ENCODE measurements at regions not wholly inside any gene's neighbourhood (a gene's known extent, or its start where the extent isn't known, plus 50 kb on each side); places are given as distances from the start of the nearest gene placed in this dataset.
"Not testable (repeated sequence)": the region's sequence is repeated elsewhere in the genome, so short reads cannot be mapped to it uniquely, and the experiment has no call there.

DNA sequence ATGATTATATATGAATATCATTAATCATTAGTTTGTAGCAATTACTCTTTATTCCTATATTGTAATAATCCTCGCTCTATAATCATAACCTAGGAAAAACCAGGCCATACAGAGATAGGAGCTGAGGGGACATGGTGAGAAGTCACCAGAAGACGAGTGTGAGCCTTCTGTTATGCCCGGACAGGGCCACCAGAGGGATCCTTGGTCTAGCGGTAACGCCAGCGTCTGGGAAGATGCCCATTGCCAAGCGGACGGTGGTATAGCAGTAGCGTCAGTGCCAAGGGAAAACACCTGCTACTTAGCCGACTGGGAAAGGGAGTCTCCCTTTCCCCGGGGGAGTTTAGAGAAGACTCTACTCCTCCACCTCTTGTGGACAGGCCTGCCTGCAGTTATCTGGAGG, 1347.6 kb downstream of the GATA3 start:
- CTCF ChIA-PET, POLR2A ChIA-PET: not testable (repeated sequence)

- CTCF ChIA-PET: interaction anchor here (0.6 kb wide), 1 partner anchor 240 kb away, joined by 3 read pairs; no protein-coding TSS in a partner anchor
- POLR2A ChIA-PET: not testable (repeated sequence)
Observed at GRCh38 chr10:9402507-9403195, 1348.2 kb downstream of the GATA3 start.

GRCh38 chr10:9407201-9407600, 1352.7 kb downstream of the GATA3 start:
- CTCF ChIA-PET, POLR2A ChIA-PET: not testable (repeated sequence)

GRCh38 chr10:9416331-9416730, 1361.8 kb downstream of the GATA3 start:
- ChIA-PET CTCF (no interaction called here), POLR2A (no interaction called here)

DNA sequence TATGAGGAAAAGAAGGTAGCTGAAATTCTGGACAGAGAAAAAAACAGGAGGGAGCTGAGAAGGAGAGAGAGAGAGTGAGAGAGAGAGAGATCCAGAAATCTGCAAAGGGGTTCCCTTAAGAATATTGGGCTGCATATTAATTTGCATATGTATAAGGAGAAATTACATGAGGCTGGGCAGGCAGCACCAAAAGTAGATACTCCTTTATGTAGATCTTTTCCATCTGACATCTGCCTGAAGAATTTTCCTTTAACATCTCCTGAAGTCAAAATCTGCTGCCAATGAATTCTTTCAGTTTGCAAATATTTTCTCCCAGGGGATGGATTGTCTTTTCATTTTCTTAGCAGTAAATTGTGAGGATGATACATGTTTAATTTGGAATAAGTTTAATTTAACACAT, 1365.3 kb downstream of the GATA3 start:
- POLR2A ChIA-PET: no interaction called here
- CTCF ChIA-PET: no interaction called here

GRCh38 chr10:9427209-9427608, 1372.7 kb downstream of the GATA3 start:
- CTCF ChIA-PET: no interaction called here
- POLR2A ChIA-PET: no interaction called here

- ChIA-PET CTCF (no interaction called here), POLR2A (no interaction called here)
Observed at GRCh38 chr10:9437131-9437530, 1382.6 kb downstream of the GATA3 start.

- ChIA-PET POLR2A (no interaction called here), CTCF (no interaction called here)
Observed at GRCh38 chr10:9443758-9444157, 1389.3 kb downstream of the GATA3 start.

DNA sequence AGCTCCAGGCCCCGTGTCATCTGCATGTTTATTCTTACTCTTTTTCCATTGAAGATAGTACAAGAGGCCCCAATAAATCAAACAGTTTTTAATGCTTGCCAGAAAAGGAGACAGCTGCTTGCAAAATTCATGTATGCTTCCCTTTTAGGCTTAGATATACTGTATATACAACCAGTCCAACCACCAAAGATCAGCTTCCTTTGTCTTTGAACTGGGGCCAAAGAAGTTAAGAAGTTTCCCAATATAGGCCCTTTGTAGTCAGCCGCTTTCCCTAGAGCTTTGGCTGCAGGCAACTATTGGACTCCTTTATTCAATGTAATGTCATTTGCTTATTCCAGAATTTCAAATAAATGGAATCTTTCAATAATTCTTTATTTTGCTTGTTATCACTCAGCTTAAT, 1395.0 kb downstream of the GATA3 start:
- POLR2A ChIA-PET: no interaction called here
- CTCF ChIA-PET: interaction anchor here (0.5 kb wide), 1 partner anchor 9 kb away, joined by 4 read pairs; no protein-coding TSS in a partner anchor

- ChIA-PET POLR2A (no interaction called here), CTCF (no interaction called here)
Observed at GRCh38 chr10:9450801-9451200, 1396.3 kb downstream of the GATA3 start.

DNA sequence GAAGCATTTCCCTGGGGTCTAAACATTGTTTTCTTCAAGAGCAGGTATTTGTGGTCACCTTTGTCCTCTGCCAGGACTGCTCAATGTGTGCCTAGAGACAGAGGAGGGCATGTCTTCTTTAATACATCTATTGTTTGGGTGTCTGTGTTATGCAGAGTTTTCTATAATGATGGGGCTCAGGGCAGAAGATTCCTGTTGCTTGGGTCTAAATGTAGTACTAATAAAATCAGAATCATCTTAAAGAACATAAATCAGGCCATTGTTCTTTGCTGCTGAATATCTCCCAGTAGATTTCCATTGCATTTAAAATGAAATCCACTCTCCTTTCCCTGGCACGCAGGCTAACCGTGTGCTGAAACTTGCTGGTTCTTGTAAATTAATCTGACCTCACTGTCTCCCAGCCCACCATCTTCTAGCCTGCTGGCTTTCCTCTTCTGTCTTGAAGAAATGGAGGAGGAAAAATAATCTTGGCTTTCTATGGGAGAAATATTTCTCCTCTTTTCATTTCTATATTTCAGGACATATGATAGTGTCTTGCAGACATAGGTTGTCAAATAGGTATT, 1396.8 kb downstream of the GATA3 start:
- CTCF ChIA-PET: no interaction called here
- POLR2A ChIA-PET: no interaction called here

- POLR2A ChIA-PET: no interaction called here
- CTCF ChIA-PET: no interaction called here
Observed at GRCh38 chr10:9452056-9452455, 1397.6 kb downstream of the GATA3 start.

GRCh38 chr10:9453871-9454270, 1399.4 kb downstream of the GATA3 start:
- CTCF ChIA-PET, POLR2A ChIA-PET: not testable (repeated sequence)

DNA sequence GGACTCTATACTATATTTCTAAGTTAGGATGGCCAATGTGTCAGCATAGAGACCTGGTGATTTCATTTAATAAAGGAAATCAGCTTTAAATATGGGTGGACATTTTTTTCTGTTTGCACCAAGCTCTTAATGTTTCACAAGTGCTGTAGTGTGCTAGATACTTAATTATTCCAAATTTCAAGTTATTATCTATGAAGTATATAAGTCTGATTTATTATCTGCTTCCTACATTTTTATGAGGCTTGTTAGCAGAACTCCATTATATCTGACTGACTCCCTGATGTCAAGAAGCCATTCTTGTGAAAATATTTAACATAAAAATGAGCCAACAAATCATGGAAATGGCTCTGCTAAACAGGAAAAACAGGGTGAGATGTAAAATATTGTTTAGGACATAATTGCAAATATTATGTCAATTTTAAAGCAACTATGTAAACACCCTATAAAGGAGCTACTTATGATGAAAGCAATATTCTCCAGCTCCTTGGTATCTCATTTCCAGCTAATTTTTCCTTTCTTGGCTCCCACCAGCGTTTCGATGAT, 1415.2 kb downstream of the GATA3 start:
- ChIA-PET POLR2A (no interaction called here), CTCF (no interaction called here)

GRCh38 chr10:9470581-9470980, 1416.1 kb downstream of the GATA3 start:
- ChIA-PET POLR2A (no interaction called here), CTCF (no interaction called here)

- ChIA-PET CTCF (no interaction called here), POLR2A (no interaction called here)
Observed at GRCh38 chr10:9501944-9502343, 1447.5 kb downstream of the GATA3 start.

GRCh38 chr10:9504227-9504626, 1449.7 kb downstream of the GATA3 start:
- POLR2A ChIA-PET: no interaction called here

DNA sequence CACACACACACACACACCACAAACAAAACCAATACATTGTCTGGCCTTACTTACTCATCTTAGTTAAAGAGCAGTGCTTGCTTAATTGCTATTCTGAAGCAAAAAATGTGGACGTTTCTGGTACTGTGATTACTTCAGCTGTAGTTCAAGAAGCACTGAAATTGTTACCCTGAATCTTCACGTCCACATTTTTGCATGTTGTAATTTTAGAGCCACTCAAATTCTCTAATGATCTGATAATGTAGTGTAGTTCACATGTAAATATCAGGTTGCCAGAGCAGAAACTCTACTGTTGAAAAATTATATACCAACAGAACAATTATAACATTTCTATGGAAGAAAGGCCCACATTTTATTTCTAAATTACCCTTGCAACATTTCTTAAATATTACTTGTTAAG, 1451.1 kb downstream of the GATA3 start:
- ChIA-PET CTCF (no interaction called here), POLR2A (no interaction called here)

More at GRCh38 chr10:9504227-9504626, 1449.7 kb downstream of the GATA3 start:
- CTCF ChIA-PET: interaction anchor here (0.6 kb wide), 1 partner anchor 54 kb away, joined by 3 read pairs; no protein-coding TSS in a partner anchor

DNA sequence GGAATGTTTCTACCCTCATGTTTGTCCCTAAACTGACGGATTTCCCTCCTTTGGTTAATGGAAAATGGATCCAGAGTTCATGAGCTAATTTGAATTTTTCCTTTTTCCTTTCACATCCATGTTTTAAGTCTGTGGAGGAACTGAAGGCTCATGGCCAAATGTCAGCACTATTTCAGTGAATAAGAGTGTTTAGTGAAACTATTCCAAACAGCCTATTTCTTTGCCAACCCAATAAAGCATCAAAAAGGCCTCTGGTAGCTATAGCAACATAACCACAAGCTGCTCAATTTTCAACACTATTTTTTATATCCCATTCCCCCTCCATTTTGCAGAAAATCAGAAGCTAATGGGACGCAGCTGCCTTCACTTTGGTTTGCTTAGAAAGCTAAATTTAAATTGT, 1454.1 kb downstream of the GATA3 start:
- ChIA-PET CTCF (no interaction called here), POLR2A (no interaction called here)

DNA sequence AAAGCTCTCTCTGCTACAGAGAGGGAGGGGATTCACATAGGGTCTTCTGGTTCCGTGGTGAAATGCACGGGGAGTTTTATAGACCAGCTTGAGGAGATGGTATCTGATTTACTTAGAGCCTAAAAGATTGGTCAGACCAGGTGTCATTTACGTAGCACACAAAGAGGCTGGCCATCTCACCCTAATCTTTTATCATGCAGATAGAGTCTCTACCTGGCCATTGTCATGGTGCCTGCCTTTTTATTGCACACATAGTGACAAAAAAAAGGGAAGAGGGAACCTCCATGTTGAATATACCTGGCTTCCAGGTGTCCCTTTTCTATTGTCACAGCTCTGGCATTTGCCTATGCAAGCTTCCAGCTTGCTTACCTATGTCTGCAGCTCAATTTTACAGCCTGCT, 1456.1 kb downstream of the GATA3 start:
- ChIA-PET POLR2A (no interaction called here), CTCF (no interaction called here)

DNA sequence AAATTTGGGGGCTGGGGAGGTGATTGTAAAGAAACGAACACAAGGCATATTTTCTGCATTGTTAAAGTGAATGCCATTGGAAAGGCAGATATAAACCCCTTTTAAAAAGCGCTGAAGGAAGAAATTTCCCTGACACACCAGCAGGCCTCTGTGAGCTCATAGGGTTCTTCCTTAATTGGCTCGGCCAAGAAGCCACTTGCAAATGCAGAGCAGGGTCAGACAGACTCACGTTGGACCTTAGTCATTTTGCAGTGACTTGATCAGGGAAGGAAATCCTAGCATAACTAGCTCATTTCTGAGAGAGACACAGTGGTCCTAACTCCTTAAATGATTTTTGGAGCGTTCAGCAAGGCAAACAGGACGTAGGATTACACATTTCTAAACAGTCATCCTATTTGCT, 1461.4 kb downstream of the GATA3 start:
- CTCF ChIA-PET: no interaction called here
- POLR2A ChIA-PET: no interaction called here

DNA sequence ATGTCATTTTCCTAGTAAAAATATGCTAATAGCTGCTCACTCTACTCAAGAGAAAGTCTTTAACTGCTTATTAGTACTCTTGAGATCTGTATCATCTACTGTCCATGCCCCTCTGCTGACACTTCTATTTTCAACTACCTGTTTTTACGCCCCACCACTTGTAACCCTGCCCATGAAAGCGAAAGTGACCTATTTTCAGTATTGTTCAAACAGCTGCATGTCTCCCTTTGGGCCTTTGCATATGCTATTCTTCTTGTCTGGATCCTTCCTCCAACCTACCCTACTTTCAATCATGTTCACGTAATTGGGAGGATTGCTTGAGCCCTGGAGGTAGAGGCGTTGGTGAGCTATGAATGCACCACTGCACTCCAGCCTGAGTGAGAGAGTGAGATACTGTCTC, 1481.3 kb downstream of the GATA3 start:
- ChIA-PET CTCF (no interaction called here), POLR2A (no interaction called here)
